Calu3 (cell line): ENCODE measurements at regions not wholly inside any gene's neighbourhood (a gene's known extent, or its start where the extent isn't known, plus 50 kb on each side); places are given as distances from the start of the nearest gene placed in this dataset.

Experiments used
- BruUV-seq: library from RNA; stranded (reverse); fragments of 400-500 nt; replicated peaks from 2 replicates; lab custom pipeline; 2021; lab: Mats Ljungman, UMichigan
- CTCF ChIA-PET: fragments of 300-600 bp; sonication (Branson Sonifier 250); formaldehyde crosslinking; loops from one replicate; lab custom pipeline; 2022; ENCODE audit warnings: antibody characterized with exemption; lab: Charles Lee
- DNase-seq: peaks from one replicate; pipeline ENCODE4 v3.0.0; 2022
- H3K27ac Mint-ChIP-seq: one replicate; pipeline ENCODE4 v1.8.0; 2022; ENCODE audit warnings: mixed read lengths; ENCODE audit not compliant: unreplicated experiment
- H3K27me3 Mint-ChIP-seq: one replicate; pipeline ENCODE4 v1.8.0; 2022; ENCODE audit warnings: mixed read lengths; ENCODE audit not compliant: unreplicated experiment
- H3K36me3 Mint-ChIP-seq: one replicate; pipeline ENCODE4 v1.8.0; 2022; ENCODE audit warnings: mild to moderate bottlenecking, moderate library complexity, mixed read lengths; ENCODE audit not compliant: insufficient read depth, unreplicated experiment
- H3K4me1 Mint-ChIP-seq: one replicate; pipeline ENCODE4 v1.8.0; 2022; ENCODE audit warnings: mild to moderate bottlenecking, low read depth, mixed read lengths; ENCODE audit not compliant: unreplicated experiment
- H3K4me3 Mint-ChIP-seq: one replicate; pipeline ENCODE4 v1.8.0; 2022; ENCODE audit warnings: mild to moderate bottlenecking, low read depth, moderate library complexity, mixed read lengths; ENCODE audit not compliant: unreplicated experiment
- H3K9me3 Mint-ChIP-seq: one replicate; pipeline ENCODE4 v1.8.0; 2022; ENCODE audit warnings: low read depth, mixed read lengths; ENCODE audit not compliant: unreplicated experiment
- CTCF ChIP-seq: fragments of 200-600 bp; IDR thresholded peaks from one replicate; pipeline ENCODE4 v1.8.0; 2022; ENCODE audit warnings: antibody characterized with exemption; ENCODE audit not compliant: unreplicated experiment
- intact Hi-C: fragments of 100-400 bp; cut with micrococcal nuclease; formaldehyde crosslinking; loops from one replicate; pipeline ENCODE4 v1.10.0; 2022; ENCODE audit not compliant: unreplicated experiment

GRCh38 chr22:34808618-34809017 lies 257.3 kb upstream of the ISX start:
- Mint-ChIP-seq H3K27me3 (no peaks in the 10 kb centered on the region), H3K4me1 (no peaks in the 10 kb centered on the region), H3K4me3 (no peak overlapping the region), H3K36me3 (no peaks in the 10 kb centered on the region), H3K9me3 (peaks cover 26% of the 10 kb centered on the region), H3K27ac (no peak overlapping the region)
- intact Hi-C loops = no loop called here
- TF ChIP-seq CTCF = no peak
- no peak for DNase-seq
- no TSS peak for BruUV-seq
- CTCF ChIA-PET = no interaction called here

GRCh38 chr22:34812631-34813030 lies 253.3 kb upstream of the ISX start:
- no peak overlapping the region for H3K27ac Mint-ChIP-seq
- no TSS peak for BruUV-seq
- no peak for DNase-seq
- CTCF ChIA-PET = no interaction called here
- no peaks in the 10 kb centered on the region for H3K36me3 Mint-ChIP-seq
- no peaks in the 10 kb centered on the region for H3K27me3 Mint-ChIP-seq
- intact Hi-C loops = no loop called here
- no peak for TF ChIP-seq CTCF
- no peak overlapping the region for H3K4me3 Mint-ChIP-seq
- H3K4me1 Mint-ChIP-seq = no peaks in the 10 kb centered on the region
- peaks cover 31% of the 10 kb centered on the region for H3K9me3 Mint-ChIP-seq

- H3K36me3 Mint-ChIP-seq = no peaks in the 10 kb centered on the region
- TF ChIP-seq CTCF = no peak
- no peak for DNase-seq
- no TSS peak for BruUV-seq
- no peaks in the 10 kb centered on the region for H3K4me1 Mint-ChIP-seq
- H3K9me3 Mint-ChIP-seq = peaks cover 26% of the 10 kb centered on the region
- CTCF ChIA-PET = no interaction called here
- H3K27me3 Mint-ChIP-seq = no peaks in the 10 kb centered on the region
- intact Hi-C loops = no loop called here
- H3K27ac Mint-ChIP-seq = no peak overlapping the region
- H3K4me3 Mint-ChIP-seq = no peak overlapping the region
These were observed 251.5 kb upstream of the ISX start for GRCh38 chr22:34814260-34815025.

- CTCF ChIA-PET = no interaction called here
- H3K27ac Mint-ChIP-seq = no peak overlapping the region
- DNase-seq = no peak
- no peak for TF ChIP-seq CTCF
- H3K27me3 Mint-ChIP-seq = no peaks in the 10 kb centered on the region
- no peaks in the 10 kb centered on the region for H3K36me3 Mint-ChIP-seq
- peaks cover 18% of the 10 kb centered on the region for H3K9me3 Mint-ChIP-seq
- H3K4me3 Mint-ChIP-seq = no peak overlapping the region
- no peaks in the 10 kb centered on the region for H3K4me1 Mint-ChIP-seq
- intact Hi-C loops = no loop called here
- BruUV-seq = no TSS peak
These were observed 236.5 kb upstream of the ISX start for GRCh38 chr22:34829485-34829884.
